ENCODE measurements at regions not wholly inside any gene's neighbourhood (a gene's known extent, or its start where the extent isn't known, plus 50 kb on each side); places are given as distances from the start of the nearest gene placed in this dataset.

- Histone ChIP-seq H3K4me2 (no peak overlapping the region), H3K9me2 (ENCODE audit: insufficient read depth) (no peaks in the 10 kb centered on the region), H3K4me3 (no peak overlapping the region), H3F3A (ENCODE audit: insufficient read depth, low read depth) (no peaks in the 10 kb centered on the region), H3K36me3 (ENCODE audit: low read depth) (no peaks in the 10 kb centered on the region), H3K79me2 (ENCODE audit: low read depth) (no peaks in the 10 kb centered on the region), H3K9me3 (ENCODE audit: insufficient read depth, low read depth) (no peaks in the 10 kb centered on the region), H3K4me1 (replicated peaks; ENCODE audit: insufficient read depth) (no peaks in the 10 kb centered on the region), H3K27ac (no peak overlapping the region), H3K27me3 (ENCODE audit: insufficient read depth, low read depth) (no peaks in the 10 kb centered on the region), H4K20me1 (ENCODE audit: insufficient read depth) (no peaks in the 10 kb centered on the region), H2AFZ (no peak overlapping the region)
- intact Hi-C loops (cut with micrococcal nuclease; ENCODE audit: unreplicated experiment): no loop called here
- TF ChIP-seq EZH2 (IDR thresholded peaks at IDR 0.05; ENCODE audit: low read depth): no peak
- no peak for TF ChIP-seq CTCF (conservative IDR thresholded peaks at IDR 0.05)
- BruUV-seq (replicated peaks): no TSS peak
- CTCF ChIA-PET: no interaction called here
- POLR2A ChIA-PET (ENCODE audit: unreplicated experiment): no interaction called here
- DNase-seq: no peak
These were observed 341.4 kb downstream of the CNTN3 start for GRCh38 chr3:74273091-74273490.

GRCh38 chr3:74271541-74271940 is 342.9 kb downstream of the CNTN3 start:
- H3K9me3 ChIP-seq (ENCODE audit: insufficient read depth, low read depth): no peaks in the 10 kb centered on the region
- H3K27me3 ChIP-seq (ENCODE audit: insufficient read depth, low read depth): no peaks in the 10 kb centered on the region
- H4K20me1 ChIP-seq (ENCODE audit: insufficient read depth): no peaks in the 10 kb centered on the region
- no peaks in the 10 kb centered on the region for H3K9me2 ChIP-seq (ENCODE audit: insufficient read depth)
- H3K4me3 ChIP-seq: no peak overlapping the region
- no peak overlapping the region for H3K27ac ChIP-seq
- ChIA-PET POLR2A (ENCODE audit: unreplicated experiment) (no interaction called here), CTCF (no interaction called here)
- no TSS peak for BruUV-seq (replicated peaks)
- H3K4me1 ChIP-seq (replicated peaks; ENCODE audit: insufficient read depth): no peaks in the 10 kb centered on the region
- TF ChIP-seq EZH2 (IDR thresholded peaks at IDR 0.05; ENCODE audit: low read depth): no peak
- TF ChIP-seq CTCF (conservative IDR thresholded peaks at IDR 0.05): no peak
- no peaks in the 10 kb centered on the region for H3K79me2 ChIP-seq (ENCODE audit: low read depth)
- no peaks in the 10 kb centered on the region for H3K36me3 ChIP-seq (ENCODE audit: low read depth)
- no peak overlapping the region for H2AFZ ChIP-seq
- DNase-seq: no peak
- H3K4me2 ChIP-seq: no peak overlapping the region
- intact Hi-C loops (cut with micrococcal nuclease; ENCODE audit: unreplicated experiment): no loop called here
- no peaks in the 10 kb centered on the region for H3F3A ChIP-seq (ENCODE audit: insufficient read depth, low read depth)

GRCh38 chr3:74269689-74270088 is 344.8 kb downstream of the CNTN3 start:
- CTCF ChIA-PET: no interaction called here
- no peaks in the 10 kb centered on the region for H3K36me3 ChIP-seq (ENCODE audit: low read depth)
- DNase-seq: no peak
- no peak overlapping the region for H3K4me3 ChIP-seq
- TF ChIP-seq CTCF (conservative IDR thresholded peaks at IDR 0.05) (no peak), EZH2 (IDR thresholded peaks at IDR 0.05; ENCODE audit: low read depth) (no peak)
- no TSS peak for BruUV-seq (replicated peaks)
- no peaks in the 10 kb centered on the region for H3K27me3 ChIP-seq (ENCODE audit: insufficient read depth, low read depth)
- H3F3A ChIP-seq (ENCODE audit: insufficient read depth, low read depth): no peaks in the 10 kb centered on the region
- no peak overlapping the region for H3K4me2 ChIP-seq
- H2AFZ ChIP-seq: no peak overlapping the region
- intact Hi-C loops (cut with micrococcal nuclease; ENCODE audit: unreplicated experiment): no loop called here
- no peaks in the 10 kb centered on the region for H3K4me1 ChIP-seq (replicated peaks; ENCODE audit: insufficient read depth)
- no peaks in the 10 kb centered on the region for H3K9me3 ChIP-seq (ENCODE audit: insufficient read depth, low read depth)
- H3K27ac ChIP-seq: no peak overlapping the region
- POLR2A ChIA-PET (ENCODE audit: unreplicated experiment): no interaction called here
- H3K79me2 ChIP-seq (ENCODE audit: low read depth): no peaks in the 10 kb centered on the region
- H3K9me2 ChIP-seq (ENCODE audit: insufficient read depth): no peaks in the 10 kb centered on the region
- H4K20me1 ChIP-seq (ENCODE audit: insufficient read depth): no peaks in the 10 kb centered on the region

All from PC-9 (cell line).